ENCODE measurements at regions not wholly inside any gene's neighbourhood (a gene's known extent, or its start where the extent isn't known, plus 50 kb on each side); places are given as distances from the start of the nearest gene placed in this dataset.
A peak's percentile ranks its signal among the peaks of the same experiment; 100 is the strongest.

DNA sequence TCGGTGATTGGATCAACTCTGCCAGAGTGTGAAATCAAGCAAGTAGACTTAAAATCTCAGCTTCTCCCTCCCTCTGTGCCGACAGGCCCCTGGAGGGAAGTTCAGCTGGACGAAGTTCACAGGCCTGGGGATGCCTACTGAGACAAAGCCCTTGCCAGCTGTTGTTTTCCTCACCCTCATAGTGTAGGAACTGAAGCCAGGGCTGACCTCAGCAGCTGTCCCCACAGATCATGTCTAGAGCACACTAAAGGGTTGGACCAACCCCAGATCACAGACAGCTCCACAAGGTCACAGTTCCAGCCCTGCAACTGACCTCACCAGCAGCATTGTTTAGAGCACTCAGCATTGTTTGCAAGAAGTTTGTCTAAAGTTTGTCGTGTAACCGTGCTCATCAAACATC lies 261.9 kb upstream of the ECI2 start:
- H3K27ac ChIP-seq = no peak overlapping the region
- ATAC-seq (ENCODE audit: low FRiP score in 2 of 2) (peak in 1 of 2 donors; percentile 42), DNase-seq (no peak)
- no peaks in the 10 kb centered on the region for H3K27me3 ChIP-seq
- H3K36me3 ChIP-seq = no peaks in the 10 kb centered on the region
- H3K9me3 ChIP-seq = no peaks in the 10 kb centered on the region
- 59 to 72% methylated on average over 5 of the region's 5 CpGs for WGBS, 2 donors
- peaks cover 0 to 7% (median 0%) of the 10 kb centered on the region in 4 donors for H3K4me1 ChIP-seq
- TF ChIP-seq EP300 (IDR thresholded peaks at IDR 0.05) (no peak), CTCF (IDR thresholded peaks at IDR 0.05) (no peak), POLR2A (IDR thresholded peaks at IDR 0.05) (no peak), POLR2AphosphoS5 (IDR thresholded peaks at IDR 0.05) (no peak)
- no peak overlapping the region for H3K4me3 ChIP-seq

DNA sequence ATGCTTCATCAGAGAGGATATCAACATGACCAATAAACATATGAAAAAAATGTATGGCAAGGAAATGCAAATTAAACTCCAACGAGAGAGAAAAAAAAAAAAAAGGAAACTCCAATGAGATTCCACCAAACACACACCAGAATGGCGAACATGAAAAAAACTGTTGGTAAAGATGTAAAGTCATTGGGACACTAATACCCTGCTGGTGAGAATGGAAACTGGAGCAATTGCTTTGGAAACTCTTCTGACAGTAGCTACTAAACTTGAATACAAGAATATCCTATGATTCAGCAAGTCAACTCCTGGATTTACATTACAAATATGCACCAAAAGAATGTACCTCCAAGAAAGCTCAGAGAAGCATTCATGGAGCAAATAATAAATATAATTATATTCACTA lies 260.7 kb upstream of the ECI2 start:
- no peak for DNase-seq
- no peak for ATAC-seq (ENCODE audit: low FRiP score in 2 of 2)
- H3K4me1 ChIP-seq = no peaks in the 10 kb centered on the region
- 71 to 82% methylated on average over 2 of the region's 2 CpGs for WGBS, 2 donors
- no peaks in the 10 kb centered on the region for H3K27me3 ChIP-seq
- no peaks in the 10 kb centered on the region for H3K36me3 ChIP-seq
- H3K27ac ChIP-seq = no peak overlapping the region
- H3K4me3 ChIP-seq = no peak overlapping the region
- TF ChIP-seq POLR2A (IDR thresholded peaks at IDR 0.05) (no peak), CTCF (IDR thresholded peaks at IDR 0.05) (no peak), POLR2AphosphoS5 (IDR thresholded peaks at IDR 0.05) (no peak)
- no peaks in the 10 kb centered on the region for H3K9me3 ChIP-seq

GRCh38 chr6:4395386-4395785 lies 260.0 kb upstream of the ECI2 start:
- H3K4me3 ChIP-seq = no peak overlapping the region
- H3K9me3 ChIP-seq = no peaks in the 10 kb centered on the region
- no peaks in the 10 kb centered on the region for H3K4me1 ChIP-seq
- 87 to 97% methylated on average over 1 of the region's 1 CpG for WGBS, 2 donors
- DNase-seq = no peak
- no peaks in the 10 kb centered on the region for H3K27me3 ChIP-seq
- ATAC-seq (ENCODE audit: low FRiP score in 2 of 2) = no peak
- no peaks in the 10 kb centered on the region for H3K36me3 ChIP-seq
- TF ChIP-seq CTCF (IDR thresholded peaks at IDR 0.05) (no peak), POLR2AphosphoS5 (IDR thresholded peaks at IDR 0.05) (no peak), EP300 (IDR thresholded peaks at IDR 0.05) (no peak), POLR2A (IDR thresholded peaks at IDR 0.05) (no peak)
- no peak overlapping the region for H3K27ac ChIP-seq

- 46 to 65% methylated on average over 4 of the region's 4 CpGs for WGBS, 2 donors
- peak in 1 of 2 donors; percentile 53 for ATAC-seq (ENCODE audit: low FRiP score in 2 of 2)
Measured at GRCh38 chr6:4394786-4395185, 259.4 kb upstream of the ECI2 start.

GRCh38 chr6:4388675-4389074 lies 253.3 kb upstream of the ECI2 start:
- ATAC-seq (ENCODE audit: low FRiP score in 2 of 2) (no peak), DNase-seq (no peak)
- Histone ChIP-seq H3K4me3 (no peak overlapping the region), H3K27ac (no peak overlapping the region), H3K4me1 (no peaks in the 10 kb centered on the region), H3K9me3 (peaks cover 4 to 22% (median 14%) of the 10 kb centered on the region in 4 donors), H3K27me3 (no peaks in the 10 kb centered on the region), H3K36me3 (no peaks in the 10 kb centered on the region)
- no peak for TF ChIP-seq POLR2AphosphoS5 (IDR thresholded peaks at IDR 0.05)
- TF ChIP-seq EP300 (IDR thresholded peaks at IDR 0.05) = no peak
- no peak for TF ChIP-seq POLR2A (IDR thresholded peaks at IDR 0.05)
- no peak for TF ChIP-seq CTCF (IDR thresholded peaks at IDR 0.05)
- WGBS, 2 donors = 64 to 73% methylated on average over 6 to 8 of the region's 8 CpGs

More at GRCh38 chr6:4394786-4395185, 259.4 kb upstream of the ECI2 start:
- TF ChIP-seq POLR2AphosphoS5 (IDR thresholded peaks at IDR 0.05) = no peak
- TF ChIP-seq EP300 (IDR thresholded peaks at IDR 0.05) = no peak
- TF ChIP-seq POLR2A (IDR thresholded peaks at IDR 0.05) = no peak
- Histone ChIP-seq H3K27ac (no peak overlapping the region), H3K36me3 (no peaks in the 10 kb centered on the region), H3K4me3 (no peak overlapping the region), H3K27me3 (no peaks in the 10 kb centered on the region), H3K9me3 (no peaks in the 10 kb centered on the region), H3K4me1 (no peaks in the 10 kb centered on the region)
- no peak for DNase-seq
